DOHH2 (cell line): ENCODE measurements at regions not wholly inside any gene's neighbourhood (a gene's known extent, or its start where the extent isn't known, plus 50 kb on each side); places are given as distances from the start of the nearest gene placed in this dataset.

Source experiments
- H3F3A ChIP-seq: fragments of 200-600 bp; sonication (generic), shearing (Covaris generic); 2 replicates; pipeline ENCODE4 v1.6.0; 2016; ENCODE audit warnings: antibody characterized with exemption, mild to moderate bottlenecking; ENCODE audit not compliant: control insufficient read depth, insufficient read depth
- H3K27ac ChIP-seq: fragments of 200-600 bp; sonication (generic); 2 replicates; pipeline ENCODE4 v1.5.1; 2014; ENCODE audit warnings: low read depth, mild to moderate bottlenecking, low read length, moderate library complexity
- H3K27me3 ChIP-seq: fragments of 200-600 bp; sonication (generic); 2 replicates; pipeline ENCODE4 v1.6.1; 2014; ENCODE audit warnings: mild to moderate bottlenecking, low read length, mixed read lengths; ENCODE audit not compliant: control insufficient read depth
- H3K36me3 ChIP-seq: fragments of 200-600 bp; sonication (generic); 2 replicates; pipeline ENCODE4 v1.6.1; 2014; ENCODE audit warnings: mild to moderate bottlenecking, low read length, moderate library complexity, mixed read lengths; ENCODE audit not compliant: control insufficient read depth
- H3K4me1 ChIP-seq: fragments of 200-600 bp; sonication (generic); 2 replicates; pipeline ENCODE4 v1.6.1; 2014; ENCODE audit warnings: mild to moderate bottlenecking, low read length, mixed read lengths; ENCODE audit not compliant: control insufficient read depth
- H3K4me2 ChIP-seq: fragments of 200-600 bp; sonication (generic); 2 replicates; pipeline ENCODE4 v1.6.0; 2014; ENCODE audit warnings: mild to moderate bottlenecking, low read length, moderate library complexity
- H3K4me3 ChIP-seq: fragments of 200-600 bp; sonication (generic); 2 replicates; pipeline ENCODE4 v1.5.1; 2014; ENCODE audit warnings: mild to moderate bottlenecking, low read length, mixed read lengths
- H3K79me2 ChIP-seq: fragments of 200-600 bp; sonication (generic); 2 replicates; pipeline ENCODE4 v1.6.1; 2014; ENCODE audit warnings: mild to moderate bottlenecking, low read length, mixed read lengths; ENCODE audit not compliant: control insufficient read depth
- H3K9me2 ChIP-seq: fragments of 200-600 bp; sonication (generic); replicated peaks from 2 replicates; pipeline ENCODE4 v1.6.1; 2014; ENCODE audit warnings: mild to moderate bottlenecking, low read length, mixed read lengths; ENCODE audit not compliant: control insufficient read depth
- H3K9me3 ChIP-seq: fragments of 200-600 bp; sonication (generic); 2 replicates; pipeline ENCODE4 v1.6.1; 2014; ENCODE audit warnings: antibody characterized with exemption, low read length, mixed read lengths; ENCODE audit not compliant: control insufficient read depth, insufficient read depth
- H4K20me1 ChIP-seq: fragments of 200-600 bp; sonication (generic); 2 replicates; pipeline ENCODE4 v1.6.0; 2014; ENCODE audit warnings: low read depth, mild to moderate bottlenecking, antibody characterized with exemption, low read length, moderate library complexity; ENCODE audit not compliant: control insufficient read depth, insufficient read depth
- EZH2phosphoT487 ChIP-seq: fragments of 200-600 bp; sonication (generic); IDR thresholded peaks from 2 replicates; pipeline ENCODE4 v1.6.1; 2017; ENCODE audit warnings: borderline replicate concordance, mild to moderate bottlenecking, antibody characterized with exemption, low read length, moderate library complexity, mixed read lengths
- TF ChIP-seq, protein P1 (sequence below): fragments of 200-600 bp; sonication (generic); IDR thresholded peaks from one replicate; pipeline ENCODE4 v1.5.1; 2014; ENCODE audit warnings: antibody characterized with exemption, mild to moderate bottlenecking, low read depth, low read length; ENCODE audit not compliant: poor library complexity, severe bottlenecking

DNA sequence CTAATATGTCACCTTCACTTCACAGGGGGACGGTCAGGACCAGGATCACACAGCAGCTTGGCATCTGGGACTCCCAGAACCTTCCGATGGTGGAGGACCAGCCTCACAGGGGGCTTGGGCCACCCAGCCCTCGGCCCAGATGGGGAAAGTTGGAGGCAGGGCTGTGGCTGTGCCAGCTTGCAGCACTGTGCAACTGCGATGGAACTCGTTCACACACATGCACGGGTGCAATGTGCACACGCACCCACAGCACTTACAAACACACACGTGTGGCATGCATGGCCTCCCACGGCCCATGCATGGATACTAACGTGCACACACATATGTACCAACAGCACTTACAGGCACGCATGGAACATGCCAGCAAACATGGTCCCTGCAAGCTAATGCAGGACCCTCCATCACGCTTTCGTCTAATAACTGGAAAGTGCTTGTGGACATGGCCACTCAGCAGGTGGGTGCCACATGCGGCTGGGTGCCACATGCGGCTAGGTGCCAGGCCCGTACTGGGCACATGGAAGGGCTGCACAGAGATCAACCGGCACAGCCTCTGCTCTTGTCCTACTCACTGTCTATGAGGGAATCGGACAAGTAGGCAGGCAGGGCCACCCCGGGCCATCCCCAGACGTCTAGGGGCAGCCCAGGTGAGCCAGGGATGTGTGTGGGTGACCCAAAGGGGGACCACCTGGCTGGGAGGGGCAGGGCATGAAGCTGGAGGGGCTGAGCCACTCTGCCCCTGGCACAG lies 63.2 kb downstream of the ADRA2C start:
- Histone ChIP-seq H3K36me3 (no peaks in the 10 kb centered on the region), H3K79me2 (no peaks in the 10 kb centered on the region), H3K9me2 (no peaks in the 10 kb centered on the region), H3K27ac (no peak overlapping the region), H3K27me3 (no peaks in the 10 kb centered on the region), H3K9me3 (no peaks in the 10 kb centered on the region), H3K4me3 (no peak overlapping the region), H3K4me1 (no peaks in the 10 kb centered on the region), H4K20me1 (no peaks in the 10 kb centered on the region), H3F3A (no peaks in the 10 kb centered on the region), H3K4me2 (no peak overlapping the region)
- TF ChIP-seq EZH2phosphoT487 = no peak
- TF ChIP-seq, protein P1, sequence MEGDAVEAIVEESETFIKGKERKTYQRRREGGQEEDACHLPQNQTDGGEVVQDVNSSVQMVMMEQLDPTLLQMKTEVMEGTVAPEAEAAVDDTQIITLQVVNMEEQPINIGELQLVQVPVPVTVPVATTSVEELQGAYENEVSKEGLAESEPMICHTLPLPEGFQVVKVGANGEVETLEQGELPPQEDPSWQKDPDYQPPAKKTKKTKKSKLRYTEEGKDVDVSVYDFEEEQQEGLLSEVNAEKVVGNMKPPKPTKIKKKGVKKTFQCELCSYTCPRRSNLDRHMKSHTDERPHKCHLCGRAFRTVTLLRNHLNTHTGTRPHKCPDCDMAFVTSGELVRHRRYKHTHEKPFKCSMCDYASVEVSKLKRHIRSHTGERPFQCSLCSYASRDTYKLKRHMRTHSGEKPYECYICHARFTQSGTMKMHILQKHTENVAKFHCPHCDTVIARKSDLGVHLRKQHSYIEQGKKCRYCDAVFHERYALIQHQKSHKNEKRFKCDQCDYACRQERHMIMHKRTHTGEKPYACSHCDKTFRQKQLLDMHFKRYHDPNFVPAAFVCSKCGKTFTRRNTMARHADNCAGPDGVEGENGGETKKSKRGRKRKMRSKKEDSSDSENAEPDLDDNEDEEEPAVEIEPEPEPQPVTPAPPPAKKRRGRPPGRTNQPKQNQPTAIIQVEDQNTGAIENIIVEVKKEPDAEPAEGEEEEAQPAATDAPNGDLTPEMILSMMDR = no peak

- no peaks in the 10 kb centered on the region for H3K27me3 ChIP-seq
- no peaks in the 10 kb centered on the region for H3K9me3 ChIP-seq
- H3K36me3 ChIP-seq = no peaks in the 10 kb centered on the region
- H3K4me2 ChIP-seq = no peak overlapping the region
- H3K4me3 ChIP-seq = no peak overlapping the region
- no peaks in the 10 kb centered on the region for H3K4me1 ChIP-seq
- no peak overlapping the region for H3K27ac ChIP-seq
- H3K79me2 ChIP-seq = no peaks in the 10 kb centered on the region
- TF ChIP-seq, protein P1 = no peak
- no peaks in the 10 kb centered on the region for H3F3A ChIP-seq
- no peaks in the 10 kb centered on the region for H4K20me1 ChIP-seq
- no peaks in the 10 kb centered on the region for H3K9me2 ChIP-seq
These were observed 64.0 kb downstream of the ADRA2C start for GRCh38 chr4:3829956-3830773.

DNA sequence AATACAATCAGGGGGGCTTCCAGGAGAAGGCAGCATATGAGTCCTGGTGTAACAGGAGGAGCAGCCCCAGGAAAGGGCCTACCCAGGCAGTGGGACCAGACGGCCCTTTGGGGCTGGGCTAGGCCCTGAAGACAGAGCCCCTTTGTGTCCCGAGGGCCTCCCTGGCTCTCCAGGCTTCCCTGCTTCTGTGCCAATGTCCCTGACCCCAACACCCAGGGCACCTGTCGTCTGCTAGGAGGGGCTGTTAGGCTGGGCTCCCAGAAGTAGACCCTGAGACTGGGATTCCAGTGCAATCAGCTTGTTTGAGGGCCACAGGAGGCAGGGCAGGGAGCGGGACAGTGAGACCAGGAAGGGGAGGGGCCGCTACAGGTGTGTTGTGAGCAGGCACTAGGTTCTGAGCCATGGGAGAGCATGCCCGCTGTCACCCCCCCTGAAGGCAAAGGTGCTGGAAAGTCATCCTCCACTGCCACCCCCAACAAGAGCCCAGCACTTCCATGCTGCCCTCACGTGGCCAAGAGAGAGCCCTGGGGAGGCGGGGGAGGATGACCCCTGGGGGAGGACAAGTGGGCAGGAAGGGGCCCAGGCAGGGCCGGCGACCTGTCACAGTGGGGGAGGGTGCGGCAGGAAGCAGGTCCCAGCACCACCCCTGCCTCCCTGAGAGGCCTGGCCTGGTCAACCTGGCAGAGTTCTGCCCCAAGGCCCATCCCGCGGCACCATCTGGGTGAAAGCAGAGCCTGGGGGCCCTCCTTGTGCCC lies 64.8 kb downstream of the ADRA2C start:
- Histone ChIP-seq H4K20me1 (no peaks in the 10 kb centered on the region), H3K79me2 (no peaks in the 10 kb centered on the region), H3F3A (no peaks in the 10 kb centered on the region), H3K27ac (no peak overlapping the region), H3K27me3 (no peaks in the 10 kb centered on the region), H3K9me2 (no peaks in the 10 kb centered on the region), H3K4me3 (no peak overlapping the region), H3K36me3 (no peaks in the 10 kb centered on the region), H3K4me1 (no peaks in the 10 kb centered on the region), H3K4me2 (no peak overlapping the region), H3K9me3 (no peaks in the 10 kb centered on the region)
- TF ChIP-seq, protein P1 = no peak
- TF ChIP-seq EZH2phosphoT487 = no peak
